ENCODE measurements at regions not wholly inside any gene's neighbourhood (a gene's known extent, or its start where the extent isn't known, plus 50 kb on each side); places are given as distances from the start of the nearest gene placed in this dataset.

DNA sequence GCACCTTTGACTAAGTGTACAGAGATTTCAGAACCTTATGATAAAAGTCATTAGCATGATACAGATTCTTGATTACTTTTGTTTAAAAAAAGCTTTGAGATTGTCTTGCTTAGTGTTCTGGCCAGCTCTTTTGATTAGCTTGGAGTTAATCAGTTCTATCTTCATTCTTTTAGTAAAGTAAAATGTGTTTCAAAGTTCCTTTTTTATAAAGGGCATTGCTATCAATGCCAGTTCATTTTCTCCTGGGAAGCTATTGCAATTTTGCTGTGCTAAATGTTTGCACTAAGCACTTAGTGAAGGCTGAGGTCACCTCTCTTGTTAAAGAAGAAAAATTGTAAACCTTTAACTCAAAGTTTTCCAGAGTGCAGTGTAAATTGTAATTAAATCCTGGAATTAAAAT is 946.7 kb upstream of the TMPRSS15 start:
- Histone ChIP-seq H3K9me3 (ENCODE audit: low read length) (no peaks in the 10 kb centered on the region), H3K4me3 (ENCODE audit: low read length) (no peak overlapping the region), H3K27me3 (ENCODE audit: insufficient read depth, low read length, poor library complexity, severe bottlenecking) (no peaks in the 10 kb centered on the region), H3K4me1 (ENCODE audit: insufficient read depth, low read length) (no peaks in the 10 kb centered on the region), H3K27ac (ENCODE audit: low read depth, low read length) (no peak overlapping the region), H3K36me3 (ENCODE audit: insufficient read depth, low read length) (no peaks in the 10 kb centered on the region)
- ChIA-PET POLR2A (no interaction called here), CTCF (no interaction called here)
- Mint-ChIP-seq H3K4me1 (no peaks in the 10 kb centered on the region), H3K27ac (no peak overlapping the region), H3K27me3 (no peaks in the 10 kb centered on the region), H3K36me3 (no peaks in the 10 kb centered on the region), H3K9me3 (peaks cover 0 to 26% (median 2%) of the 10 kb centered on the region in 5 donors), H3K4me3 (no peak overlapping the region)
- no peak for DNase-seq

DNA sequence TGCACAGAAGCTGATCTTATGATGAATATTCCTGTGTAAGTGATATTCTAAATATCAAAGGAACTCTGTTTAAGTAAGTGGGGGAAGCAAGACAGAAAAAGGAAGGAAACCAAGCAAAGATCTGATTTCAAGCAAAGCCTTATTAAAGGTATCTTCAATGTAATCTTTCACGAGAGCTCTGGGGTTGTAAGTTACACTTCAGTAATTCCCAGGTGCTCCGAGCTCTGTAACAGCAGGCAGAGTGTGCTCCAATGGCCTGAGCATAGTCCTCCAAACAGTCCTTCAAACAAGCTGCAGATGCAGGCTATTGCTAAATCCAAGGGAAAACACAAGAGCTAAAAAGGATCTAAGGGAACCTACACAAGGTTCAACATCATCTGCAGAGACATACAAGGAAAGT is 949.7 kb upstream of the TMPRSS15 start:
- H3K36me3 Mint-ChIP-seq: no peaks in the 10 kb centered on the region
- no peaks in the 10 kb centered on the region for H3K27me3 ChIP-seq (ENCODE audit: insufficient read depth, low read length, poor library complexity, severe bottlenecking)
- H3K9me3 Mint-ChIP-seq: peaks cover 2 to 18% (median 6%) of the 10 kb centered on the region in 5 donors
- H3K4me3 ChIP-seq (ENCODE audit: low read length): no peak overlapping the region
- H3K27ac Mint-ChIP-seq: peak overlapping the region in 1 of 8 donors; percentile 21
- no peak overlapping the region for H3K4me3 Mint-ChIP-seq
- no peaks in the 10 kb centered on the region for H3K4me1 ChIP-seq (ENCODE audit: insufficient read depth, low read length)
- ChIA-PET POLR2A (no interaction called here), CTCF (no interaction called here)
- no peak for DNase-seq
- no peak overlapping the region for H3K27ac ChIP-seq (ENCODE audit: low read depth, low read length)
- H3K27me3 Mint-ChIP-seq: no peaks in the 10 kb centered on the region
- H3K36me3 ChIP-seq (ENCODE audit: insufficient read depth, low read length): no peaks in the 10 kb centered on the region
- no peaks in the 10 kb centered on the region for H3K9me3 ChIP-seq (ENCODE audit: low read length)
- H3K4me1 Mint-ChIP-seq: no peaks in the 10 kb centered on the region

DNA sequence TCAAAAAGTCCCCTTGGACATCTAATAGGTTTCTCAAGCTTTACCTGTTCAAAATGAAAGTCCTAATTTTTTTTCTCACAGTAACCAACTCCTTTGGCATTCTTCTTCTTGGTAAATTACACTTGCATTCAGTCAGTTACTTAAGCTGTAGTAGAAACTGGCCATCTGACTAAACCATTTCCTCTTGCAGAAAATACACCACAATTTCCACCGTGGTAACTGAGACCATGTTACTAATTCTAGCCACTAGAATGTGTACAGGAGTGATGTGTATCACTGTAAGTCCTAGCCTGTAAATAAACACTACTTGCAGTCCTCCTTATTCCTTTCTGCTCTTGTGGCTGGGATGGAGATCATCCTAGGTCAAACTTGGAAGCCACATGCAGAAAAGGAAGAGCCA is 965.4 kb upstream of the TMPRSS15 start:
- CTCF ChIA-PET: no interaction called here
- no peaks in the 10 kb centered on the region for H3K4me1 Mint-ChIP-seq

DNA sequence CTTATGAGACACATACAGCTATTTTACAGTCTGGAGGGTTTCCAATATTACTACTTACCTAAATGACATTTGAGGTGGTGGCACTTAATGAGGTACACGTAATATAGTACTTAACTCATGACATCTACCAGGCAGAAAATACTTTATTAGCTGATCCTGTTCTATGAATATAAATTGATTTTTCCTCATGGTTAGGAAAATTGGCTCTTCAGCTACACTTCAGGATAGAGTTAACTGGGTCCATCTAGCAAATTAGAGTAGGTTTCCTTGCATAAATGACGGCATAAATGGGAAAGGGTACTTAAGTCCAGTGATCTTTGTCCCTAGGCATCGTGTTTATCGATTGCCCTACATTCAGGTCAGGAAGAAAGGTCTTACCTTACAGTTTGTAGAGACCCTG is 988.8 kb upstream of the TMPRSS15 start:
- Histone ChIP-seq H3K9me3 (ENCODE audit: low read length) (no peaks in the 10 kb centered on the region), H3K27ac (ENCODE audit: low read depth, low read length) (no peak overlapping the region), H3K27me3 (ENCODE audit: insufficient read depth, low read length, poor library complexity, severe bottlenecking) (no peaks in the 10 kb centered on the region), H3K4me3 (ENCODE audit: low read length) (no peak overlapping the region), H3K4me1 (ENCODE audit: insufficient read depth, low read length) (no peaks in the 10 kb centered on the region), H3K36me3 (ENCODE audit: insufficient read depth, low read length) (no peaks in the 10 kb centered on the region)
- Mint-ChIP-seq H3K4me1 (no peaks in the 10 kb centered on the region), H3K4me3 (no peak overlapping the region), H3K9me3 (peaks cover 2 to 38% (median 4%) of the 10 kb centered on the region in 5 donors), H3K27ac (no peak overlapping the region), H3K36me3 (no peaks in the 10 kb centered on the region), H3K27me3 (no peaks in the 10 kb centered on the region)
- no peak for DNase-seq
- ChIA-PET POLR2A (no interaction called here), CTCF (no interaction called here)

More for the DNA sequence above, 965.4 kb upstream of the TMPRSS15 start:
- Mint-ChIP-seq H3K36me3 (no peaks in the 10 kb centered on the region), H3K27me3 (no peaks in the 10 kb centered on the region), H3K27ac (no peak overlapping the region), H3K9me3 (peaks cover 3 to 24% (median 10%) of the 10 kb centered on the region in 5 donors), H3K4me3 (no peak overlapping the region)
- H3K27me3 ChIP-seq (ENCODE audit: insufficient read depth, low read length, poor library complexity, severe bottlenecking): no peaks in the 10 kb centered on the region
- H3K9me3 ChIP-seq (ENCODE audit: low read length): no peaks in the 10 kb centered on the region
- POLR2A ChIA-PET: no interaction called here
- no peaks in the 10 kb centered on the region for H3K36me3 ChIP-seq (ENCODE audit: insufficient read depth, low read length)
- no peak for DNase-seq
- no peaks in the 10 kb centered on the region for H3K4me1 ChIP-seq (ENCODE audit: insufficient read depth, low read length)
- H3K27ac ChIP-seq (ENCODE audit: low read depth, low read length): no peak overlapping the region
- no peak overlapping the region for H3K4me3 ChIP-seq (ENCODE audit: low read length)

DNA sequence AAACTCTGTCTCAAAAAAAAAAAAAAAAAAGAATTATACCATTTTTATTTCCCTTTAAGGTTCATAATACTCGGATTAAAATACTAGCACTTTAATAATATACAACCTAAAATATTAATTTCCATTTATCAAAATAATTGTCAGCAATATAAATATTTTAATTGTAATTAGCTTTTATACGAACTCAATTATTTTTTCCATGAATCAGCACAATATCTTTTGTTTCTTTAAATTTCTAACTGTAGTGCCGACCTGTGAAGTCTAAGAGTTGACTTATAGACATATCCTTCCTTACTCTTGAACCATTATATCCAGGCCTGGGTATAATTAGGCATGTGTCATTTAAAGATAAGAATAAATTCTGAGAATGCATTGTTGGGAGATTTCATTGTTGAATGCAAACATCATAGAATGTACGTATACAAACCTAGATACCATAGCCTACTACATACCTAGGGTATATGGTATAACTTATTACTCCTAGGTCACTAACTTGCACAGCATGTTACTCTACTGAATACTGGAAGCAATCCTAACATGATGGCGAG is 996.7 kb upstream of the TMPRSS15 start:
- Histone ChIP-seq H3K4me1 (ENCODE audit: insufficient read depth, low read length) (no peaks in the 10 kb centered on the region), H3K27me3 (ENCODE audit: insufficient read depth, low read length, poor library complexity, severe bottlenecking) (no peaks in the 10 kb centered on the region), H3K9me3 (ENCODE audit: low read length) (no peaks in the 10 kb centered on the region), H3K4me3 (ENCODE audit: low read length) (no peak overlapping the region), H3K36me3 (ENCODE audit: insufficient read depth, low read length) (no peaks in the 10 kb centered on the region), H3K27ac (ENCODE audit: low read depth, low read length) (no peak overlapping the region)
- H3K27ac Mint-ChIP-seq: no peak overlapping the region
- POLR2A ChIA-PET: no interaction called here
- H3K4me1 Mint-ChIP-seq: no peaks in the 10 kb centered on the region
- H3K27me3 Mint-ChIP-seq: no peaks in the 10 kb centered on the region
- H3K4me3 Mint-ChIP-seq: no peak overlapping the region
- H3K9me3 Mint-ChIP-seq: peaks cover 0 to 10% (median 4%) of the 10 kb centered on the region in 5 donors
- H3K36me3 Mint-ChIP-seq: no peaks in the 10 kb centered on the region
- DNase-seq: no peak
- CTCF ChIA-PET: no interaction called here

DNA sequence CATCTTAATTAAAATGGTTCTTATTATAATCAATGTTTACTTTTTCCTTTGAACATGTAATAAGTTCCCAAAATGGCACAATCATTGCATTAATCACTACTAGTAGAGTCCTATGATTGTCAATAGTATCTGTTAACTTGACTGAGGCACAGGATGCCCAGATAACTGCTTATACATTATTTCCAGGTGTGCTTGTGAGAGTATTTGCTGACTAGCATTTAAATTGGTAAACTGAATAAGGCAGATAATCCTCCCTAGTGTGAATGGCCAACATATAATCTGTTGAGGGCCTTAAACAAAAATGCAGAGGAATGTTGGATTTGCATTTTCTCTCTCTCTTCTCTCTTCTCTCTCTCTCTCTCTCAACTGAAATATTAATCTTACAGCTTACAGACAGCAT is 999.3 kb upstream of the TMPRSS15 start:
- Mint-ChIP-seq H3K27ac (no peak overlapping the region), H3K27me3 (no peaks in the 10 kb centered on the region), H3K4me1 (no peaks in the 10 kb centered on the region), H3K36me3 (no peaks in the 10 kb centered on the region), H3K9me3 (peaks cover 0 to 18% (median 4%) of the 10 kb centered on the region in 5 donors), H3K4me3 (no peak overlapping the region)
- Histone ChIP-seq H3K27me3 (ENCODE audit: insufficient read depth, low read length, poor library complexity, severe bottlenecking) (no peaks in the 10 kb centered on the region), H3K27ac (ENCODE audit: low read depth, low read length) (no peak overlapping the region), H3K9me3 (ENCODE audit: low read length) (no peaks in the 10 kb centered on the region), H3K36me3 (ENCODE audit: insufficient read depth, low read length) (no peaks in the 10 kb centered on the region), H3K4me1 (ENCODE audit: insufficient read depth, low read length) (no peaks in the 10 kb centered on the region), H3K4me3 (ENCODE audit: low read length) (no peak overlapping the region)
- ChIA-PET CTCF (no interaction called here), POLR2A (no interaction called here)
- no peak for DNase-seq

DNA sequence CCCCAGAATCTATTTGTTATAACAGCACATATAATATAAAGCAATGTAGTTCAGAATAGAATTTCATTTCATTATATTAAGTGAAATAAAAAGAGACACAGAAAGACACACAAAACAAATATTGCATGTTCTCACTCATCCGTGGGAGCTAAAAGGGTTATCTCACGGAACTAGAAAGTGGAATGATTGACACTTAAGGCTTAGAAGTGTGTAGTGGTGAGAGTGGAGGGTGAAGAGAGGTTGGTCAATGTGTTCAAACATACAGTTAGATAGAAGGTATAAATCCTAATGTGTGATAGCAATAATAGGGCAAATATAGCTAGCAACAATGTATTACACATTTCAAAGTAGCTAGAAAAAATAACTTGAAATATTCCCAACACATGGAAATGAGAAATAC is 1001.7 kb upstream of the TMPRSS15 start:
- CTCF ChIA-PET: no interaction called here
- H3K36me3 Mint-ChIP-seq: no peaks in the 10 kb centered on the region
- no peaks in the 10 kb centered on the region for H3K4me1 Mint-ChIP-seq
- H3K27ac Mint-ChIP-seq: no peak overlapping the region
- Histone ChIP-seq H3K4me1 (ENCODE audit: insufficient read depth, low read length) (no peaks in the 10 kb centered on the region), H3K4me3 (ENCODE audit: low read length) (no peak overlapping the region), H3K27ac (ENCODE audit: low read depth, low read length) (no peak overlapping the region), H3K27me3 (ENCODE audit: insufficient read depth, low read length, poor library complexity, severe bottlenecking) (no peaks in the 10 kb centered on the region), H3K36me3 (ENCODE audit: insufficient read depth, low read length) (no peaks in the 10 kb centered on the region), H3K9me3 (ENCODE audit: low read length) (no peaks in the 10 kb centered on the region)
- H3K9me3 Mint-ChIP-seq: peaks cover 0 to 18% (median 0%) of the 10 kb centered on the region in 5 donors
- H3K27me3 Mint-ChIP-seq: no peaks in the 10 kb centered on the region
- DNase-seq: no peak
- POLR2A ChIA-PET: no interaction called here
- no peak overlapping the region for H3K4me3 Mint-ChIP-seq

DNA sequence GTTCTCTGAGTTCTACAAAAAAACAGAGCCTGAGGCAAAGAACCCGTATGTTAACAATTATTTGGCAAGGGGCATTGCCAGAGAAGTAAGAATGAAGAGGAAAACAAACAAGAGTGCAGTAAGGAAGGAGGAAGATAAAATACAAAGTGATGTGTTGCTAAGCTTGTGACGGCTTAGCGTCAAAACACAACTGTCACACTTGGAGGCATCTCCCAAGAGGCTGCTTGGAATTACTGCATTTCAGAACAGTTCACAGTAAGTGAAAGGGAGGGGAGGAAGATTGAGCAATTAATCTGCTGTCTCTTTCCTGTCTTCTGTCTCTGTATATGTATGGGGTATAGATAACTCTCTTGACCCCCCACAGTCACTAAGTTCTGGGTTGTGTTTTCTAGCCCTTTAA is 1017.0 kb upstream of the TMPRSS15 start:
- Mint-ChIP-seq H3K4me1 (no peaks in the 10 kb centered on the region), H3K9me3 (peaks cover 7 to 26% (median 19%) of the 10 kb centered on the region in 5 donors)

DNA sequence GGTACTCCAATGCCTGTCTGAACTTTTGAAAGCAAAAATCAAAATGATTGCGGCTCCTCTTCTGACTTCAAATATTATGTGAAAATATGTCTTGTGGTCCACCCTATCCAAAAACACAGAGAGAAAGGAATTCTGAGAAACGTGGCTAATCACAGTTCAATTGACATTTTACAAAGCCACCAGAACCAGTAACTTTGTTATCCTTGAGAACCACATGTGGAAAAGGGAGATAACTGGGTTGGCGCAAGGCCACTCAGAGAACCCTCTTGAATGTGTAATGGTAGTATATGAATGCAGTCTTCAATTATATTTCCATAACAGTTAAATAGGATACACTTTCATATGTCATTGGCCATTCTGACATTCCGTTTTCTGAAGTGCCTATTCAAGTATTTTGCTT is 1030.0 kb upstream of the TMPRSS15 start:
- Mint-ChIP-seq H3K4me1 (no peaks in the 10 kb centered on the region), H3K27ac (no peak overlapping the region), H3K9me3 (peaks cover 8 to 44% (median 19%) of the 10 kb centered on the region in 5 donors), H3K4me3 (no peak overlapping the region), H3K36me3 (no peaks in the 10 kb centered on the region), H3K27me3 (no peaks in the 10 kb centered on the region)
- POLR2A ChIA-PET: no interaction called here
- Histone ChIP-seq H3K4me1 (ENCODE audit: insufficient read depth, low read length) (no peaks in the 10 kb centered on the region), H3K36me3 (ENCODE audit: insufficient read depth, low read length) (no peaks in the 10 kb centered on the region), H3K9me3 (ENCODE audit: low read length) (no peaks in the 10 kb centered on the region), H3K4me3 (ENCODE audit: low read length) (no peak overlapping the region), H3K27me3 (ENCODE audit: insufficient read depth, low read length, poor library complexity, severe bottlenecking) (no peaks in the 10 kb centered on the region), H3K27ac (ENCODE audit: low read depth, low read length) (no peak overlapping the region)
- no peak for DNase-seq
- CTCF ChIA-PET: no interaction called here

More for the DNA sequence above, 1017.0 kb upstream of the TMPRSS15 start:
- Histone ChIP-seq H3K4me3 (ENCODE audit: low read length) (no peak overlapping the region), H3K27ac (ENCODE audit: low read depth, low read length) (no peak overlapping the region), H3K36me3 (ENCODE audit: insufficient read depth, low read length) (no peaks in the 10 kb centered on the region), H3K4me1 (ENCODE audit: insufficient read depth, low read length) (no peaks in the 10 kb centered on the region), H3K27me3 (ENCODE audit: insufficient read depth, low read length, poor library complexity, severe bottlenecking) (no peaks in the 10 kb centered on the region), H3K9me3 (ENCODE audit: low read length) (no peaks in the 10 kb centered on the region)
- Mint-ChIP-seq H3K27me3 (no peaks in the 10 kb centered on the region), H3K4me3 (no peak overlapping the region), H3K36me3 (no peaks in the 10 kb centered on the region), H3K27ac (no peak overlapping the region)
- DNase-seq: no peak
- CTCF ChIA-PET: no interaction called here
- POLR2A ChIA-PET: no interaction called here
